HG03175 (cell line): ENCODE measurements at regions not wholly inside any gene's neighbourhood (a gene's known extent, or its start where the extent isn't known, plus 50 kb on each side); places are given as distances from the start of the nearest gene placed in this dataset.
"Not testable (repeated sequence)": the region's sequence is repeated elsewhere in the genome, so short reads cannot be mapped to it uniquely, and the experiment has no call there.

Experiments
- ATAC-seq: cut with Tn5 transposase; IDR thresholded peaks from one replicate; pipeline ENCODE4 v1.9.1; 2021; ENCODE audit warnings: mild to moderate bottlenecking, moderate library complexity; ENCODE audit not compliant: unreplicated experiment

- ATAC-seq = not testable (repeated sequence)
Observed at GRCh38 chr15:21174761-21175160, 265.5 kb downstream of the POTEB3 start.

GRCh38 chr15:21151203-21151966 lies 285.3 kb upstream of the POTEB2 start:
- not testable (repeated sequence) for ATAC-seq

DNA sequence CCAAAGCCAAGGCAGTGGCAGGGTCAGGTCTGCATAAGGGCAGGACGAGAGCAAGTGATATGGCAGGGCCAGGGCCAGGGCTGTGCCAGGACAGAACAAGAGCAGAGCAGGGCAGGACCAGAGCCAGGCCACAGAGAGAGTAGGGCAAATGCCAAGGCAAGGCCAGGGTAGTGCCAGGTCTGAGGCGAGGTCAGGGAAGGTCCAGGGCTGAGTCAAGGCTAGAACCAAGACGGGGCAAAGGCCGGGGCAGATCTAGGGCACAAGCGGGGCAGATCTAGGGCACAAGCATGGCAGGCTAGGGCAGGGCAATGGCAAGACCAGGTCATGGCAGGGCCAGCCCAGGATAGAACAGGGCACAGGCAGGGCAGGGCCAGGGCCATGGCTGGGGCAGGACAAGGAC lies 282.0 kb upstream of the POTEB2 start:
- not testable (repeated sequence) for ATAC-seq

DNA sequence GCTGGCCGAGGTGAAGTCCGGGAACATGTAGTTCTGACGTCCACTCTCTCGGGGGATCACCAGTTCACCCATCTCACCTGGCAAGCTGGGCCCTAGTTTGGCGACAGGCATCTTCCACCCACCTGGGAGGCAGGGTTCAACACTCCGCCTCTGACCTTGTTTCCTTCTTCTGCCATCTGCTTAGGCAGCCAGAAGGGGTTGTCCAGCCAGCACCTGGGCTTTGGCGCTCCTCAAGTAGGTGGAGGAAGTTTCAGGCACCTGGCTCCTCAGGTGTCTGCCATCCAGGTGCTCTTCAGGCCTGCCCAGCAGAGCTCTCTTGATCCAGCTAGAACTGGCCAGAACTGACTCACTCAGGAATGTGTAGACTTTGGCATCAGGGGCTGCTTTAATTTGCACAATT lies 267.8 kb upstream of the POTEB2 start:
- not testable (repeated sequence) for ATAC-seq

GRCh38 chr15:21112271-21113053 lies 246.3 kb upstream of the POTEB2 start:
- not testable (repeated sequence) for ATAC-seq

DNA sequence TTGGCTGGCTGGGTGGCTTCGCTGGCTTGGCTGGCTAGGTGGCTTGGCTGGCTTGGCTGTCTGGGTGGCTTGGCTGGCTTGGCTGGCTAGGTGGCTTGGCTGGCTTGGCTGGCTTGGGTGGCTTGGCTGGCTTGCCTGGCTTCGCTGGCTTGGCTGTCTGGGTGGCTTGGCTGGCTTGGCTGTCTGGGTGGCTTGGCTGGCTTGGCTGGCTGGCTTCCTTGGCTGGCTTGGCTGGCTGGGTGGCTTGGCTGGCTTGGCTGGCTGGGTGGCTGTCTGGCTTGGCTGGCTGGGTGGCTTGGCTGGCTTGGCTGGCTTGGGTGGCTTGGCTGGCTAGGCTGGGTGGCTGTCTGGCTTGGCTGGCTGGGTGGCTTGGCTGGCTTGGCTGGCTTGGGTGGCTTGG lies 245.7 kb upstream of the POTEB2 start:
- ATAC-seq = not testable (repeated sequence)

DNA sequence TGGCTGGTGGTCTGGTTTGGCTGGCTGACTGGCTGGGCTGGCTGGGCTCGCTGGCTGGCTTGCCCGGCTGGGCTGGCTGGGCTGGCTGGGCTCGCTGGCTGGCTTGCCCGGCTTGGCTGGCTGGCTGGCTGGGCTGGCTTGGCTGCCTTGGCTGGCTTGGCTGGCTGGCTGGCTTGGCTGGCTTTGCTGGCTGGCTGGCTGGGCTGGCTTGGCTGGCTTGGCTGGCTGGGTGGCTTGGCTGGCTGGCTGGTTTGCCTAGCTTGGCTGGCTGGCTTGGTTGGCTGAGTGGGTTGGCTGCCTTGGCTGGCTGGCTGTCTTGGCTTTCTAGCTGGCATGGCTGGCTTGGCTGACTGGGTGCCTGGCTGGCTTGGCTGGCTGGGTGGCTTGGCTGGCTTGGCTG lies 245.1 kb upstream of the POTEB2 start:
- not testable (repeated sequence) for ATAC-seq

GRCh38 chr15:21110187-21110804 lies 244.2 kb upstream of the POTEB2 start:
- not testable (repeated sequence) for ATAC-seq

DNA sequence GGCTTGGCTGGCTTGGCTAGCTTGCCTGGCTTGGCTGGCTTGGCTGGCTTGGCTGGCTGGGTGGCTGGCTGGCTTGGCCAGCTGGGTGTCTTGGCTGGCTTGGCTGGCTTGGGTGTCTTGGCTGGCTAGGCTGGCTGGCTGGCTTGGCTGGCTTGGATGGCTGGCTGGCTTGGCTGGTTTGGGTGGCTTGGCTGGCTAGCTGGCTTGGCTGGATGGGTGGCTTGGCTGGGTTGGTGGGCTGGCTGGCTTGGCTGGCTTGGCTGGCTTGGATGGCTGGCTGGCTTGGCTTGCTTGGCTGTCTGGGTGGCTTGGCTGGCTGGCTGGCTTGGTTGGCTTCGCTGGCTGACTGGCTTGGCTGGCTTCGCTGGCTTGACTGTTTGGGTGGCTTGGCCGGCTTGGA lies 242.3 kb upstream of the POTEB2 start:
- ATAC-seq = not testable (repeated sequence)

GRCh38 chr15:21107399-21108381 lies 241.6 kb upstream of the POTEB2 start:
- ATAC-seq = not testable (repeated sequence)

DNA sequence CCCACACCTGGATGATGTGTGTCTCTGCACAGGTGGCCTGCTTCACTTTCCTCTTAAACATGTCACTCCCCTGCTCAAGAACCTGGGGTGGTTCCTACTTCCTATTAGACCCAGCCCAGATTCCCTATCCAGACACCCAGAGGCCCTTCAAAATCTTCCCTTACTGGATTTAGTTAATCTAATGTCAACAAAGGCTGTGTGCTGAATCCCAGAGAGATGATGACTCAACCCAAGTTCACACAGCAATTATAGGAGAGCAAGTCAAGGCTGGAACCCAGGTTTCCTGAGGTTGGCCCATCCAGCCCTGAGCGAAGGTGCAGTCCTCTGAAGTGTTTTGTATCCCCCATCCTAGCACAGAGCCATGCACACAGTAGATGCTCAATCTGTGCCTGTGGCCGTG lies 230.5 kb upstream of the POTEB2 start:
- ATAC-seq = not testable (repeated sequence)

DNA sequence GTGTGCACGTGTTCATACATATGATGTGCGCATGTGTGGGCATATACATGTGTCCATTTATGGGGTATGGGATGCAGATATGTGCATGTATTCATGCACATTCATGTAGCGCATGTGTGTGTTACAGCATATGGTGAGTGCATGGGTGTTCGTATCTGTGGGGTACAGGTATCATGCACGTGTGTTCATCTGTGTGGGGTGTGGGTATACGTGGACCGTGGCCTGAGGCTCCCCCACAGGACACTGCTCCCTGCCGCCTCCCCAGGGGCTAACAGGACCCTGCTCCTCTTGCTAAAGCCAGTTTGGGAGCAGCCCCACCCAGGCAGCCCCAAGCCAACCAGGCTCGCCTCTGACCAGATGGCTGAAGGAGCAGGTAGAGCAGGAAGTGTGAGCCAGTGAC lies 213.4 kb upstream of the POTEB2 start:
- ATAC-seq = not testable (repeated sequence)

- not testable (repeated sequence) for ATAC-seq
Observed at GRCh38 chr15:21068917-21069316, 202.8 kb upstream of the POTEB2 start.

- not testable (repeated sequence) for ATAC-seq
Observed at GRCh38 chr15:21063512-21063911, 197.4 kb upstream of the POTEB2 start.

GRCh38 chr15:21062619-21063163 lies 196.6 kb upstream of the POTEB2 start:
- not testable (repeated sequence) for ATAC-seq

DNA sequence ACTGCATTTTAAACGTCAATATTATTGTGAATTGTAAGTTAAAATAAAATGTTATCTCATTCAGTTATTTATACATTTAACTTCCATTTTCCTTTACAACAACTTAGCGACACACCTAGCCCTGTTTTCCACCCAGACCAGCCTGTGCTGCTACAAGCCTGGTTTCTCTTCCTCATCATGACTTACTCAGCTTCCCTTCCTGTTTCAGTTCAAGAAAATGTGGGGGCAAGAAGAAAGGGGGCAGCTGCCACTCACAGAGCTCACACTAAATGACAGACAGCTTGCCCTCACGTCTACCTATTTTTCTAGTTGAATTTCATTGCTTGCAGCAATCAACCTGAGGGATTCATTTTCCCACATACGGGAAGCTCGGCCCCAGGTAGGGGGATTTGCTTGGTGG lies 185.8 kb upstream of the POTEB2 start:
- ATAC-seq = not testable (repeated sequence)

DNA sequence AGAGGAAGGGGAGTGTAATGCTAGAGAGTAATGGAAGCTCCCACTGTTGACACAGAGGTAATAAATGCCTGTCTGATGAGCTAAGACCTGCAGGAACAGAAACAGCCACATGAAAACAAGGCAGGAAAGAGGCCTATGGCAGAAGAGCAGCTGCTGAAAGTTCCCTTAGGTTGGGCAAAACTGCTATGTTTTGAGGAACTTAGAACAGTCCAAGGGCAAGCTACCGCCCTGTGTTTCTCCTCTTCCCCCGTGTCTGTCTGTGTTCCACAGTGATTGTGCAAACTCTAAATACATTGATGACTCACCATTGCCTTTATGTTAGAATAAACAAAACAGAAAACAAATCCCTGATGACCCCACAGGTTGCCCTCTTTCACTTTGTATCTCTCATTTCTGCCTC lies 165.6 kb upstream of the POTEB2 start:
- not testable (repeated sequence) for ATAC-seq

DNA sequence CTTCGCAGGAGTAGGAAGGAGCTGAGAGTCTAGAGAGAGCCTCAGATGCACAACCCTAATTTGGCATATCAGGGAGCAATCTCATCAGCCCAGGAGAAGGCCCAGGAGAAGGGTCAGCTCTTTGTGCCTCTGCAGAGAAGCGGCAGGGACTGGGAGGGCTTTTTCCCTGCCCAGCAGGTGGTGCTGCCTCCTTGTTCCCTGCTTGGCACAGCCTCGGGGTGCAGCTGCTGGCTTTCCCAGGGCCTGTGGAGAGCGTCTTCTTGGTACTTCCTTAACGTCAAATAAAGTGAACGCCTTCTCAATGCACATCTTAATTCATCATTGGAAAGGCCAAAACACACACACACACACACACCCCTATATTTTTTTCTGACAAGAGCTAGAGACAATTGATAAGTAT lies 162.9 kb upstream of the POTEB2 start:
- ATAC-seq = not testable (repeated sequence)

- ATAC-seq = not testable (repeated sequence)
Observed at GRCh38 chr15:21027942-21028341, 161.8 kb upstream of the POTEB2 start.

DNA sequence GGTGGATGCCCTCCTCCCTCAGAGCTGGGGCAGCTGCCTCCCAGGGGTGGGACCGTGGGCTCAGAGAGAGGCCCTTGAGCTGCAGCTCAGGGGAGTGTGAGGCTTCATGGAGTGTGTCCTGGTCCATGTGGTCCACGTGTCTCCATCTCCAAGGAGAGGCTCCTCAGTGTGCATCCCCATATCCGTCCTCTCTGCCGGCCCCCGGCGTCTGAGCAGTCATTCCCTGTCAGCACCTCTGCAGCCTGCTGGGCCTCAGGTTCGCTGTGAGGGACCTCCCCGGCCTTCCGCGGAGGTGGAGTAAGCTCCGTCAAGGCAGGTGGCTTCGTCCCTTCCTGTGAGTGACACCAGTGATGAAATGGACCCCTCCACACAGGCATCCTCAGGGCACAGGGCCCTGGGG lies 160.7 kb upstream of the POTEB2 start:
- ATAC-seq = not testable (repeated sequence)
